Breast epithelium (tissue), 4 donors: ENCODE measurements at regions not wholly inside any gene's neighbourhood (a gene's known extent, or its start where the extent isn't known, plus 50 kb on each side); places are given as distances from the start of the nearest gene placed in this dataset.

Source experiments
- DNase-seq, 2 donors: peaks; one replicate each; pipeline ENCODE4 v3.0.0-alpha.2; 2019; ENCODE audit warnings: low spot score in 2 of 2
- H3K27ac ChIP-seq, 2 donors: fragments of 200-600 bp; sonication (generic) in 1 of 2; one replicate each; pipeline ENCODE4 v1.5.1; 2016 to 2019; ENCODE audit warnings: mild to moderate bottlenecking in 1 of 2
- H3K27me3 ChIP-seq, 2 donors: fragments of 200-600 bp; sonication (generic) in 1 of 2; one replicate each; pipeline versions ENCODE4 v1.5.1 to v1.6.0; 2017 to 2019; ENCODE audit warnings: control low read depth in 1 of 2, mild to moderate bottlenecking in 1 of 2
- H3K36me3 ChIP-seq: fragments of 200-600 bp; one replicate; pipeline ENCODE4 v1.5.1; 2019
- H3K4me1 ChIP-seq, 2 donors: fragments of 200-600 bp; sonication (generic); one replicate each; pipeline ENCODE4 v1.5.1; 2016 to 2019; ENCODE audit warnings: control low read depth in 1 of 2
- H3K4me3 ChIP-seq, 3 donors: fragments of 200-600 bp; sonication (generic); 1 replicate in 2 of 3; 2 replicates in 1 of 3; pipeline ENCODE4 v1.5.1; 2016 to 2019; ENCODE audit warnings: mild to moderate bottlenecking in 3 of 3, moderate library complexity in 2 of 3
- H3K9me3 ChIP-seq, 2 donors: fragments of 200-600 bp; sonication (generic) in 1 of 2; one replicate each; pipeline ENCODE4 v1.5.1; 2016 to 2019; ENCODE audit warnings: control low read depth in 1 of 2
- POLR2A ChIP-seq: fragments of 450-650 bp; IDR thresholded peaks from one replicate; pipeline ENCODE4 v1.6.1; 2016; ENCODE audit warnings: antibody characterized with exemption, mild to moderate bottlenecking, moderate library complexity
- POLR2AphosphoS5 ChIP-seq, 3 donors: sonication (generic); formaldehyde crosslinking; IDR thresholded peaks; one replicate each; pipeline ENCODE4 v1.6.1; 2017; ENCODE audit warnings: antibody characterized with exemption in 3 of 3
- intact Hi-C: fragments of 100-400 bp; cut with DNase I; formaldehyde crosslinking; loops from one replicate; pipeline ENCODE4 v1.15.1; 2023; ENCODE audit warnings: low total_unique reads
- TF ChIP-seq, protein P1 (sequence below), 3 donors: fragments of 450-650 bp; IDR thresholded peaks; one replicate each; pipeline ENCODE4 v1.5.1; 2016 to 2017; ENCODE audit warnings: antibody characterized with exemption in 3 of 3, mild to moderate bottlenecking in 3 of 3, moderate library complexity in 3 of 3

DNA sequence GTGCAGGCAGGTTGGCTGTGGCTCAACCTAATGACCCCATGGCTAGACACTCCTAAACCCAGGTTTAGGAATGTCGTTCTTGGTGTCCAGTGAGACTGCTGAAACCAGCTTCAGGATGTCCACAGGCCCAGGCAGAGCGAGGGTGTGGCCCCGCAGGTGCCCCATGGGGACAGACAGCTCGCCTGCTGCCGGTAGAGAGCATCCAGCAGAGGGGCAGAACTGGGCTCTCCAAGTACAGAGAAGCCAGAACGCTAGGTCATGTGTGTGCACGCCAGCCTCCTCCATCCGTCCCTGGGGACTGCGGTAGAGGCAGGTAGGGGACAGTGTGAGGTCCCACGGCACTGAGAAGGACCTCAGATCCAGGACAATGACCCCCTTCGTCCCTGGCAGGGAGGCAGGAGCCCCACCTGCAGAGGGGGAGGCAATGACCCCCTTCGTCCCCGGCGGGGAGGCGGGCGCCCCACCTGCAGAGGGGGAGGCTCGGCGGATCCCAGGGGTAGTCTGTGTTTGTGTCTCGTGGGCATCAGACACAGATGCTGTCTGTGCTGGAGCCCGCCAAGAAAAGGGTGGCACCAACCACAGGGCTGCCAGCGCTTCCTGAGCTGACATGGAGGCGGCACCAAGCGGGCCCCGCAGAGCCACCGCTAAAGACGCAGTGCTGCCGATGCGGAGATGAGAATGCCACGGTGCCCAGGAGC is 118.4 kb downstream of the FAM53A start:
- Histone ChIP-seq H3K27ac (no peak overlapping the region), H3K36me3 (no peaks in the 10 kb centered on the region), H3K9me3 (no peaks in the 10 kb centered on the region), H3K27me3 (peaks cover 13 to 85% of the 10 kb centered on the region in 2 donors), H3K4me1 (no peaks in the 10 kb centered on the region), H3K4me3 (peak overlapping the region in 1 of 3 donors; percentile 39)
- DNase-seq: no peak
- intact Hi-C loops: loop anchor here (10.0 kb wide), 1 partner anchor 911 kb away; no protein-coding TSS in a partner anchor
- TF ChIP-seq POLR2A (no peak), POLR2AphosphoS5 (IDR thresholded peaks at IDR 0.05) (no peak)
- TF ChIP-seq, protein P1, sequence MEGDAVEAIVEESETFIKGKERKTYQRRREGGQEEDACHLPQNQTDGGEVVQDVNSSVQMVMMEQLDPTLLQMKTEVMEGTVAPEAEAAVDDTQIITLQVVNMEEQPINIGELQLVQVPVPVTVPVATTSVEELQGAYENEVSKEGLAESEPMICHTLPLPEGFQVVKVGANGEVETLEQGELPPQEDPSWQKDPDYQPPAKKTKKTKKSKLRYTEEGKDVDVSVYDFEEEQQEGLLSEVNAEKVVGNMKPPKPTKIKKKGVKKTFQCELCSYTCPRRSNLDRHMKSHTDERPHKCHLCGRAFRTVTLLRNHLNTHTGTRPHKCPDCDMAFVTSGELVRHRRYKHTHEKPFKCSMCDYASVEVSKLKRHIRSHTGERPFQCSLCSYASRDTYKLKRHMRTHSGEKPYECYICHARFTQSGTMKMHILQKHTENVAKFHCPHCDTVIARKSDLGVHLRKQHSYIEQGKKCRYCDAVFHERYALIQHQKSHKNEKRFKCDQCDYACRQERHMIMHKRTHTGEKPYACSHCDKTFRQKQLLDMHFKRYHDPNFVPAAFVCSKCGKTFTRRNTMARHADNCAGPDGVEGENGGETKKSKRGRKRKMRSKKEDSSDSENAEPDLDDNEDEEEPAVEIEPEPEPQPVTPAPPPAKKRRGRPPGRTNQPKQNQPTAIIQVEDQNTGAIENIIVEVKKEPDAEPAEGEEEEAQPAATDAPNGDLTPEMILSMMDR (IDR thresholded peaks at IDR 0.05): no peak

DNA sequence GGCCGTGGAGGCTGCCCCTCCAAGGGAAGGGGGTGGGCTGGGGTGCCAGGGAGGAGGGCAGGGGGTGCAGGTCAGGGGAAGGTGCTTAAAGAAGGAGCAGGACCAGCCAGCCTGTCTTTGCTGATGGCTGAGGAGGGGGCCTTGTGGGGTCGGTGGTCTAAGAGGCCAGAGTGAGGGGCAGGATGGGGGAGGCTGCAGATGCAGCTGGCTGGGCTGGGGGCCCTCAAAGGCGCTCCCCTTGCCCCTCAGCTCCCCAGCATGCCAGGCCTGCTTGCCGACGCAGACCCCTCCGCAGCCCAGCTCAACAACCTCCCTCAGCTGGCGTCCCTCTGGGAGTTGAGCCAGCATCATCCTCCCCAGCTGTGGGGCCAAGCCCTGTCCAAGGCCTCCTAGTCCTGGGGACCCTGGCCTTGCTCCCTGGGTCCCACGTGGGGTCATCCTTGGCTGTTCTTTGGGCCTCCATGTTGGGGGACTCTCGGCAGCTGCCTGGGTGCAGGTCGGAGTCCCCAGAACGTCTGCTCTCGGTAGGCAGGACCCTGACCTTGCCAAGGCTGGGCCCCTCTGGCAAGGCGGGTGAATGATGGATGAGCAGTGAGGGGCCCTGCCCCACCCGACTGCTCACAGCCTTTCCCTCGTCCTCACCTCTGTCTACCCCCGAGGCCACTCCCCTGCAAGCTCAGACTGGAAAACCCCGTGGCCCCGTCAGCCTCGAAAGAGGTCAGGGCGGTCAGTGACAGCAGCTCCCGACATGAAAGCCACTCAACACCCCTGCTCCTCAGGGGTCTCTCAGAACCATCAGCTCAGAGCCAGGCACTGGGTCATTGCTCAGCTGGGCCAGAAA is 119.4 kb downstream of the FAM53A start:
- no peak overlapping the region for H3K27ac ChIP-seq
- H3K36me3 ChIP-seq: no peaks in the 10 kb centered on the region
- peaks cover 13 to 95% of the 10 kb centered on the region in 2 donors for H3K27me3 ChIP-seq
- TF ChIP-seq POLR2AphosphoS5 (IDR thresholded peaks at IDR 0.05) (no peak), POLR2A (no peak)
- TF ChIP-seq, protein P1 (IDR thresholded peaks at IDR 0.05): no peak
- H3K4me1 ChIP-seq: no peaks in the 10 kb centered on the region
- no peaks in the 10 kb centered on the region for H3K9me3 ChIP-seq
- DNase-seq: no peak
- H3K4me3 ChIP-seq: no peak overlapping the region
- intact Hi-C loops: loop anchor here (10.0 kb wide), 1 partner anchor 910 kb away; no protein-coding TSS in a partner anchor

DNA sequence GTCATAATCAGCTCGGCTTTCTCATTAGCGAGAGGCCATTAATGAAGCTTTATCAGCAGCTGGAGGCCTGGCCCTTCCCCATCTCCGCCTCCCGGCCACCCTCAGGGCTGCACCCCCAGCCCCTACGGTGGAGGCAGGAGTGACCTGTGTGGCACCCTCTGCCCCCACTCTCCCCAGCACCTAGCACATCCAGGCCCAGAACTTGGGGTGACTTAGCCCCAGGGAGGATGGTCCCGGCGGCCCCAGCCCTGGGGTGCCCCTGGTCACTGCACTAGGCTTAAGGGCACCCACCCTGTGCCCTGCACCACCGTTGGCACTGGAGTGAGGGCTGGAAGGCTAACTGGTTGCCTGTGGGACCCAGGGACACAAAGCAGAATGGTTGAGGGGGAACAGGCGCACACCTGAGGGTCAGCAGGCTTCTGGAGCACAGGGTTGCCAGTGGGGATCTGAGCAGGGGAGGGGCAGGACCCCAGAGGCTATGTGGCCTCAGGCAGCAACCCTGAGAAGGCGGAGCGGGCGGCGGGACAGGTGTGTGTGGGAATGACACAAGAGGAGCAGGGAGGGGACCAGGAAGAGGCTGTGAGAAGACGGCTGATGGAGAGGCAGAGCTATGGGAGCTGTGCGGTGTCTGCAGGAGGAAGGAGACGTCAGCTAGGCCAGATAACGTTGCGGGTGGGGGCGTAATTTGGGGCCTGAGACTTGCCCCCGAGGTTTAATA is 120.2 kb downstream of the FAM53A start:
- TF ChIP-seq POLR2AphosphoS5 (IDR thresholded peaks at IDR 0.05) (no peak), POLR2A (no peak)
- TF ChIP-seq, protein P1 (IDR thresholded peaks at IDR 0.05): no peak
- Histone ChIP-seq H3K36me3 (no peaks in the 10 kb centered on the region), H3K9me3 (no peaks in the 10 kb centered on the region), H3K4me1 (no peaks in the 10 kb centered on the region), H3K27me3 (peaks cover 13 to 97% of the 10 kb centered on the region in 2 donors), H3K27ac (no peak overlapping the region), H3K4me3 (no peak overlapping the region)
- intact Hi-C loops: loop anchor here (10.0 kb wide), 1 partner anchor 909 kb away; no protein-coding TSS in a partner anchor
- DNase-seq: no peak

DNA sequence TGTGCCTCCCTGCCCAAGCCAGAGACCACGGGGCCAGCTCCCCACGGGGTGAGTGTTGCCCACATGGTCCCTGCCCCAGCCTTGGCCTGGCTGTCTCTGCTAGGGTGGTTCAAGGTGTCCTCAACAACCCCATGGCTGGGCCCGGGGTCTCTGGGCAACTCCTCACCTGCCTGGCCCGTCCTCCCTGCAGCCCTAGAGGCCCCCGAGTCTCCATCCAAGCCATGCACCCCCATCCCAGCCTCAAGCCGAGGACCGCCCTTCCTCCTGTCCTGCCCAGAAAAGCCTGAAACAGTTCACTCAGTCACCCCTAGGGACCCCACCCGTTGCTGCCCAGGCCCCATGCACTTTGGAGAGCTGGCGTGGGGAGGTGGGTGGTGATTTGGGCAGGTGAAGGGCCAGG is 120.9 kb downstream of the FAM53A start:
- no peaks in the 10 kb centered on the region for H3K4me1 ChIP-seq
- no peak overlapping the region for H3K4me3 ChIP-seq
- no peak for DNase-seq
- TF ChIP-seq POLR2AphosphoS5 (IDR thresholded peaks at IDR 0.05): no peak
- no peak for TF ChIP-seq POLR2A
- TF ChIP-seq, protein P1 (IDR thresholded peaks at IDR 0.05): no peak
- H3K27ac ChIP-seq: no peak overlapping the region
- intact Hi-C loops: loop anchor here (10.0 kb wide), 1 partner anchor 908 kb away; no protein-coding TSS in a partner anchor
- H3K36me3 ChIP-seq: no peaks in the 10 kb centered on the region
- H3K9me3 ChIP-seq: no peaks in the 10 kb centered on the region
- peaks cover 13 to 95% of the 10 kb centered on the region in 2 donors for H3K27me3 ChIP-seq
